GM21381 (cell line): ENCODE measurements at regions not wholly inside any gene's neighbourhood (a gene's known extent, or its start where the extent isn't known, plus 50 kb on each side); places are given as distances from the start of the nearest gene placed in this dataset.

Source experiments
- ATAC-seq: cut with Tn5 transposase; IDR thresholded peaks from one replicate; pipeline ENCODE4 v1.9.1; 2021; ENCODE audit warnings: mild to moderate bottlenecking, moderate library complexity; ENCODE audit not compliant: unreplicated experiment

DNA sequence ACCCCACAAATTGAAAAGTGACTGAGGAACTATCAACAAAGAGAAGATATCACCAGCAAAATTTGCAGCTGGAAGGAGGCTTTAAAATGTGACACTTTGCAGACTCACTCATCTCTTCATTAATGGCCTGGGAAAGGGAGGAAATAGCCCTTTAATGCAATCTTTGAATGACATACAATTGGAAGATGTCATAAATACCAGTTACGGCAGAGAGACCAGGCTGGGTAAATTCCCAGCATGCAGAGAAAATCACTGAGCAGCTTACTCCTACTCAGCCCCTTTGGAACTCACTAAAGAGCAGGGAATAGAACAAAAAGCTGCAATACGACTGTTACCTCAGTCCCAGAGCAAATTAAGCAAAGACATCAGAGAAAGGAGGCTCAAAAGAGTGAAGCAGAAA, 238.9 kb downstream of the HS3ST1 start:
- ATAC-seq: no peak

DNA sequence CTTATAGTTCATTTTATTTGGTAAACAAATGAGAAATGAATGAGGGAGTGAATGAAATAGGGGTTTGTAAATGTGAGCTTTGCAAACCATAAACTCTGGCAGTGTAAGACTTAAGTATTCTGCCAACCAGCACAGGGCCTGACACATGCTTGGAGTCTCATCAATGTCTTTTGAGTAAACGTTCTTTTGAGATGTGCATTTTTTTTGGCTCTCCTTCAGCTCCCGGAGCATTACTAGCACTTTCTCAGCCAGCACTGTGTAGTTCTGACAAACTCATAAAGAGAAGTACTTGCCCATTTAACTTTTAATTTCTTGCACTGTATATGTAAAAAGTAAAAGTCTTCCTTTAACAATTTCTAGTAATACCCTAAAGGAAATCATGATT, 245.3 kb downstream of the HS3ST1 start:
- ATAC-seq: no peak

DNA sequence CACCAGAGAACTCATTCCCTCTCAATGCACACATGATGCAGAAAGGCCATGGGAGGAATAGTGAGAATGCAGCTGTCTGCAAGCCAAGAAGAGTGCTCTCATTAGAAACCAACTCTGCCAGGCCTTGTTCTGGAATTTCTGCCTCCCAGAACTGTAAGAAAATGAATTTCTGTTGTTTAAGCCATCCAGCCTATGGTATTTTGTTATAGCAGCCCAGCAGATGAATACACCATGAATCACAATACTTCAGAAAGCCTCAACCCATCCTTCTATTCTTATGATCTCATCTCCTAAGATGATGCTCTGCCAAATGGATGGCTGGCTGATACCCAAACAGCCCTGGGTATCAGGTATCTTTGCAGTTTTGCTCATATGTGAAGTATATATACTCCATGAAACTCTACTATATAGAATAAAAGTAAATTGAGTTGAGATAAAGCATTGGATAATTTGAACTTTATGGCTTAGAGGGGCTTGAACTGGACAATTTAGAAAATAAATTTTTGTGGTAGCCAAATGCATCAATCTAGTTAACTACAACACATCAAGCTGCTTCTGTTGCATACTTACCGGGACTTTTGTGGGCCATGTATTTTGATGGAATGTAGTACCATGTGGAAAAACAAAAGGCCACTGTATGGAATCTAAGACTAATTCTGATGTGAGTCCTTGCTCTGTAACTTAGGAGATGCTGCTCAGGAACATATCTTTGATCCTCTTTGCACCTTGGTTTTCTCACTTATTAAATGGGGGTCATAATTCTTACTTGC, 245.9 kb downstream of the HS3ST1 start:
- ATAC-seq: no peak

DNA sequence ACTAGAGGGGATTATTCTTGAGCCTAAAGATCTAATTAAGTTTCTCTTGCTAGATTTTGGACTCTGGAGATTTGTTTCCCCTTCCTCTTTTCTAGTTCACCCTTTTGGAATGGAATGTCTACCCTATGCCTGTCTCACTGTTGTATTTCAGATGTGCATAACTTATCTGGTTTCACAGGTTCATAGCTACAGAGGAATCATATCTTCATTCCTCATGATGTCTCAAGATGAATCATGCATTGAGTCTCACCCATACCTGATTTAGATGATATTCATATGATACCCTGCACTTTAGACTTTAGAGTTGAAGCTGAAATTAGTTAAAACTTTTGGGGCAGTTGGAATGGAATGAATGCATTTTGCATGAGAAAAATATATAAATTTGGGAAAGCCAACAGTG, 246.7 kb downstream of the HS3ST1 start:
- ATAC-seq: no peak

DNA sequence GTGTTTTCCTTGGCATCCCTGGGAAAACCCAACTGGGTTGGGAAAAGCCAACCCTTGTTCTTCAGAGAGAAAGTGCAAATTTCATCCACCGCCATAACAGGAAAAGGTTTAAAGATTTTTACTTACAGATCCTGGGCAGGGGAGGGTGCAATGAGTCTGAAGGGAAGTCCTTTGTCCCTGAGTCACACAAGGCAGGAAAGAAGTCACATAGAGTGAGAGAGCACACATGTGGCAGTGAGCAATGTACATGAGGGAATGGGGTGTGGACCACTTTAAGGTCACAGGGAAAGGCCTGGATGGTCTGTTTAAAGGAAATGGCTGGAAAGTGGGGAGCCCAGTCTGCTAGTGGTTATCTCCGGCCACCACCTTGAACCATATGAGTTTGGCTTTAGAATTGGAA, 248.9 kb downstream of the HS3ST1 start:
- no peak for ATAC-seq

DNA sequence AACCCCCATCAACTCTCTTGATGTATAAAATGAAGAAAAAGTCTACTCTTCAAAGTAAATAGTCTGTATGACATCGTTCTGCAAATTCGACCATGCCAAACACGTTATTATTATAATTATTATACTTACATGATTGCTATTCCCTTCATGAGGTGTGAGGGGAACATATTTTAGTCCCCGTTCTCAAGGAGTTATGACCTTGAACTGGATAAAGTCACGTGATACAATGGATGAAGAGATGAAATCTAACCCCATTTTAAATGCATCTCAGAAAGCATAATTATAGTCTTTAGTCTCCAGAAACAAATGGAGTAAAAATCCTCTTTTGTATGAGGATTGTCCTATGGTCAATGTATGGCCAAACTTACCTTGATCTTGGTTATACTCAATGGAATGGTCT, 250.3 kb downstream of the HS3ST1 start:
- no peak for ATAC-seq

DNA sequence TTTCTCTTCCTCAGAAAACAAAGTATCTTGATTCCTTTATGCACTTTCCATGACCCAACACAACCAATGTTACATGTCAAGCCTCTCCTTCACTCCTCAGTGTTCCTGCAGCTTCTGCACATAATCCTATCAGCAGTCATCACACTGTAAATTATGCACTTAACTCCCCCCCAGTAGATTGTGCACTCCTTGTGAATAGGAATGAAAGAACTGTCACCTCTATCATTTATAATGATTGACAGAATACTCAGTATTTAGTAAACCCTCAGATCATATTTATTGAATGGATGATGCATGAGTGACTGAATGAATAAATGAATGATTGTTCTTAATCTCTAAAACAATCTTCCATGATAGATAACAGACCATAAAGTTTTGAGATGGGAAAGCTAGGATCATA, 253.3 kb downstream of the HS3ST1 start:
- no peak for ATAC-seq

DNA sequence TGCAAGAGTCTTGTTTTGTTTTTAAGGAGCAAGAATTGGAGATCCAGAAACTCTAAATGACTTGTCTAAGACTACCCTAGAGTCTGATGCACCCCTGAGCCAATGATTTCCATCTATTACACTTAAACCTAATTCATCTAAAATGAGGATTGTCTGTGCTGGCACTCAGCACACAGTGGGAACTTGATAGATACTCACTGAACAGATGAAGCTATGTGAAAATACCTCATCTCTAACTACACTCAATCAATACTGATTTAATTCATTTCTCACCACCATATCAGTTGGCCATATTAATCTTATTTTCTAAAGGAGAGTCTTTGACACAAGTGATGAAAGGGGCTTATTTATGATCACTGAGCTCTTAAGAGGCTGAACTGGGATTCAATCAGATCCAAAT, 262.1 kb downstream of the HS3ST1 start:
- ATAC-seq: no peak

DNA sequence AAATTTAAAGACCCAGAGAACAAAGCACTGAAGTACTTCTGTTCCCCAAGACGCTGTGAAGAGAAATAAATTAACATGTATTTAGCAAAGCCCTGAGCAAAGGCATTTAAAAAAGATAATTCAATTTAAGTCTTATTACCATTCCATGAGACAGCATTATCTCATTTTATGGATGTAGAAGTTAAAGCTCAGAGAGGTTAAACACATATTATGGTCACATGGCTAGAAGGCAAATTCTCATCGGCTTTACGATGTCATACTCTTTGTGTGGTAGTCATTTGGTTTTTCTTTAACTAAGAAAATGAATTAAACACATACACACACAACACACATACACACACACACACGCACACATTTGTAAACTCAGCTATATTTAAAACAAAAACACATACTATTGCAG, 262.7 kb downstream of the HS3ST1 start:
- ATAC-seq: no peak

DNA sequence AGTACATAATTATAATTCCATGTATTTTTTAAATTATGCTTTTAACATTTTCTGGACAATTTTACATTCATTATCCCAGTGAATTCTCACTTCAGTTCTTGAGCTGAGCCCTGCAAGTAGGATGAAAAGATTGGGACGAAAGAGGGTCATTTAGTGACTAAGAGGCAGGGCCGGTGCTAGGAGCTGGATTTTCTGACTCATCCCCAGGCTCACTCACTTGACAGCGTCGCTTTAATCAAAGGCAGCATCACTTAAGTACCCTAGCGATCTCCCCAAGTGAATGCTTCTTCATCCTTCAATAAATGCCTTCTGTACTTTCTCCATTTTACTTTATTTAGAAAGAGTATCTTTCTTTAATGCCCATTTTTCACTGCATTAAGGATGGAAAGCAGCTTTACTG, 263.6 kb downstream of the HS3ST1 start:
- ATAC-seq: no peak

DNA sequence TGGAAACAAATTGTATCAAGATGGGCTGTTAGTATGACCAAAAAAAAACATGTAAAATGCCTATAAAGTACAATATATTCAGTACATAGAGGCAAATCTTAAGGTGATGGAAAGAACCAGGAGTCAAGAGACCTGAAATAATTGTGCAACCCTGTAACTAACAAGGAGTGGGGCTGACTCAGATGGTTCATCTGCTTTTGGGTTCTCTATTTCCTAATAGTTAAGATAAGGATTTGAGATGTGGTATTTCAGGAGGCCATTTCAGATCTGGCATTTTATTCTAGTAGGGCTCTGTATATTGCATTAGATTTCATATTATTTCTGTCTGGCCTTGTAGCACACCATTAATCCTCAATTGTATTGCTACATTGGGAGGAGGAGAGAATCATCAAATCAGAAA, 268.4 kb downstream of the HS3ST1 start:
- no peak for ATAC-seq

DNA sequence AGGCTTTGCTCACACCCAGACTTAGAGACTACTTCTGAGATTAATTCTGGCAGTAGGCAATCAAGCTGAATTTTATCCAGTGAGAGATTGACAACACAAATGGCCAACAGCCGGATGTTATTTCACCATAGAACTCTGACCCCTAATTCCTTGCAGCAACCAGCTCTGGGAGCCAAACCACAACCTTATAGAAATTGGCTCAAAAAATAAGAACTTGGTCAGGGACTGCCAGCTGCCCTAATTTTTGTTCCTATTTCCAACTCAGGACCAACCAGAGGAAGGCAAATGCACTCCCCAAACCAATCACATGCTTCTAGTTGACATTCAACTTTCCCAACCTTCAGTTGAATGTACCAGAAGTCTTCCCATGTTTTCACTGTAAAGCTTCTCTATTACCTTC, 269.7 kb downstream of the HS3ST1 start:
- ATAC-seq: no peak

DNA sequence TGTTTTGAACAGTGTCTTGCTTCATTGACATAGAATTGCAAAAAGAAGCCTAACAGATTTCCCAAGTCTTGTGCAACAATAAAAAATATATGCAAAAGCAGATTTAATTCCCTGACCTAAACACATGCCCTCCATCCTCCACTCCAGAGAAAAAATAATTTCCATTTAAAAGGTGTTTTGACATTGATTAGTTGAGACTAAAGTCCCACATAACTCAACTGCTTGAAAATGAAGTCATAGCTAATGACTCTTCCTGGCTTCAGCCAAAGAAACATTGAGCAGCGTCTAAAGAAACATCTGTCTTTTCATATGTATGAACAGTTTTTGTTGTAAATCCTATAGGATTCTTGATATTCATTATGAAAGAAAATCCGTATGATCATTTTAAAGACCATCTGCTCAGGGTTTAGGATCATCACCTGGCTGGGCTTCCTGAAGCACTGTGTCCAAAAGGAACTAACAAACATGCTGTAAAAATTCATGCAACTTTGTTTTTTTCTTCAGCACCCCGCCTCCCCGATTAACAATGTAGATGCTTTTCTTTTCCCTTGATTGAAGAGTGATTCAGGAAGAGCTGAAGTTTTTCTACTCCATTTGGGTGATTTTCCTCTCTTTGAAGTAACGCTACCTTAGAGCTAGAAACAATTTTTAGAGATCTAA, 273.4 kb downstream of the HS3ST1 start:
- no peak for ATAC-seq

DNA sequence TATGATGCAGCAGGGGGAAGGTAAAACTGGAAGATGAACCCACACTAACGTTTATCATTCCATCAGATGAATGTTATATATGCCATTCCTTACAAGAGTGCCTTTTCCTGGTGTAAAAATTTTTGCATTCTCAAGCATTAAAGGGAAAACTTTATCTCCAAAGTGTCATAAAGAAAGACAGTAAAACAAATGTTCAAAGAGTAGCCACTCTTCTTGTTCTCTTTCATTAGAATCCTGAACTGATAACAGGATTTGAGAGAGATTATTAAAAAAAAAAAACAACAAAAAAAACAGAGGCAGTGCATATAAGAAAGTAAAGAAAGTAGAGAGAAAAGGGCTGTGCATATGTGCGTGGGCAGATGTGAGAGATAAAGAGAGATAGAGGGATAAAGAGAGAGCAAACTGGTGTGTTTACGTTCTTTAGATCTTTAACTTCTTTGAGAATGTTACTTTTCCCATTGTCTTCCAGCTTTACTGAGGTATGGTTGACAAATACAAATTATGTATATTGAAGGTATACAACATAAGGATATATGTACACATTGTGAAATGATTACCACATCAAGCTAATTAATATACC, 275.4 kb downstream of the HS3ST1 start:
- no peak for ATAC-seq

DNA sequence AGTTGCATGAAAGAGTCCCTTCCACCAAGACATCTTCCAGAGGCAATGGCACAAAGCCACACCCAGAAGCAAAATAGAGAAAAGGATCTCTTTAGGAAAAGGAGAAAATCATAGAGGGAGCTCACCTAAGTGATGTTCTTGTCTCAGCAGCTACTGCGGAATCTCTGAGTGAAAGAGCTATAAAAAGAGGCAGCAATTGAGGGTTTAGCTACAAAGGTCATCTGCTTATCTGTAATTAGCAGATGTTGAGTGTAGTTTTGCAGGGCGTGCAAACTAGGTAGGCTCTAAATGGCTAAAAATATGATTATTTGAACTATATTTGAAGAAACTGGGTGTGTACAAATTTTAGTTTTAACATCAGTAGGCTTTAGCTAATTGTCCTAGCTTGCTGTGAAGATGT, 276.0 kb downstream of the HS3ST1 start:
- ATAC-seq: no peak

DNA sequence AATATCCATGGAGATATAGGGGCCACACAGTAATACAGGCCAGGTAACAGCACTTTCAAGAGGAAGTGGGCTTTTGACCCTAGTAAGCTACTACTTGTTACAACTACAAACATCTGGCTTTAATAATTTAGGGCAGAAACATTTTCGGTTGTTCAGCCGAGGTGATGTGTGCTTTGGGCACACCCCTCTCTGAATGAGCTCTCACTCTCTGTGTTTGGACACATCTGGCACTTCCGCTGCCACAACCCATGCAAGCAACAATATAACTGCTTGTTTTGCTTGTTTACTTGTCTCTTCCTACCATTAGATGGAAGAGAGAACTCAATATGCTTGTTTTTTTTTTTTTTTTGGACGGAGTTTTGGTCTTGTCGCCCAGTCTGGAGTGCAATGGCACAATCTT, 277.2 kb downstream of the HS3ST1 start:
- ATAC-seq: no peak

DNA sequence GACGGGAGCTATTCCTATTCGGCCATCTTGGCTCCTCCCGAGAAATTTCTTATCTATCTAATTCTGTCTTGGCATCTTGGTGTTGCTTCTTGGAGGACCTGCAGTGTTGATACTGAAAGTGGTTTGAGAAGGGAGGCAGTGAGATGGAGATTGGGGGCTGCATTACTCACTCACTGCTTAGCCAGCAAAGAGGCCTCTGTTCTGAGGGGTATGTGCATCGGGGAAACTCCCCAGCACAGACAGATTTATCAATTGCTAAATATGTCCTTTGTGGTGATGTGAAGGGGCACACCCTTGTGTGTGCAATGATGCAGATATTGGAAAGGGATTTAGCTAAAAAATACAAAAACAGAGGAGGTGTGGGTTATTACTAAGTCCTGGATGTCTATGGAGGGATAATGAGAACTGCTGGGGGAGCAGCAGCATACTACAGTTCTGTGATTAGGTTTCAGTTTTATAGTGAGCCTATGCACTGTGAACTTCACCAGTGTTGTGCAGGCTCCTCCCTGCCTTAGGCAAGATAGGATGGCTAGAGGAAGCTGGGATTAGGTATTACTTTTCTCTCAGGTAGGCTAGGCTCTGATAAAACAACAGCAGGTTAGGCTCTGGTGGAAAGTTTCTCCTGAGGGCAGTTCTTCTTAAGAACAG, 279.0 kb downstream of the HS3ST1 start:
- no peak for ATAC-seq

DNA sequence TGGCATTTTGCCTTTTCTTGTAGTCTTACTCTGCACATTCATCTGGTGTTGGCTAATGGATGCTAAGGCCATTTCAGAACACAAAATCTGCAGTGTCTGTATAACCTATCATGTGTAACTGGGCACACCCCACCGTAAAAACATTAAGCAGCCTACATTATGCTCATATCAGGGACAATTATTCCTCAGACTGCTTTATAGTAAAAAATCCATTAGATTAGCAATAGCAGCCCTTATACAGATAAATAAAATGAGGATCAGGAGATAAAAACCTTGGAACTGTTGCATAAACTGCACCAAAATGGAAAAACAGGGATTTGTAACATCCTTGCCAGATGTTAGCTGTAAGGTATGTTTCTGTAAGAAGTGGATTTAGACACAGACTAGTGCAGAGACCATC, 288.8 kb downstream of the HS3ST1 start:
- ATAC-seq: no peak

DNA sequence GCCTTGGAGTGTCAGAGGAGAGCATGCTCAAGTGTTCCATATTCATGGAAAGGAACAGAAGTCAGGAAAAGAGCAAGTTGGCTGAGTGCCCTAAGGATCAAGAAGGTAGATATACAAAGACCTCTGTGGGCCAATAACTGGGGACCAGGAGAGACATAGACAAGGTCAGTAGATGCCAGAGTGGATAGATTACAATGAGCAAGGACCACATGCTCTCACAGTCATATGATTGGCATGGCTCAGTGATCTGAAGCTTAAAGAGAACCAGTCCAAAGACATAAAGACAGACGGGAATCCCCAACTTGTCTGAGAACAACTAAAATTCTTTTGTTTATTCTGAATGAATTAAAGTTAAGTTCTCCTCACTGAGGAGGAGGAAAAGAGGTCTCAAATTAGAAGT, 289.7 kb downstream of the HS3ST1 start:
- ATAC-seq: no peak

DNA sequence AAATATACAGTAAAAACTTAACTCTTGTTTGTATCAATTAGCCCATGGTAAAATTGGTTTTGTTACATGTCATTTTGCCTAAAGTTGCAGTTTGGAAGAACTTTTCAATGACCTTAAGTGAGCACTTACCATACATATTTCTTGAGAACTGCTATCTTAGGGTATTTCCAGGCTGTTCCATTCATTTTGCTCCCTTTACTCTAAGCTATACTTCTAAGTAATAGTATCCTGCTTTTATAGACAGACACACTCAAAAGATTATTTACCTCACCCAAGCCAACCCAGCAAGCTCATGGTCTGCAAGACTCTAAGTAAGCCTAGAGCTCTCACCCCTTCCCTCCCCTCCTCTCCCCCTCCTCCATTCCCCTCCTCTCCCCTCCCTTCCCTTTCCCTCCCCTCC, 294.0 kb downstream of the HS3ST1 start:
- no peak for ATAC-seq

DNA sequence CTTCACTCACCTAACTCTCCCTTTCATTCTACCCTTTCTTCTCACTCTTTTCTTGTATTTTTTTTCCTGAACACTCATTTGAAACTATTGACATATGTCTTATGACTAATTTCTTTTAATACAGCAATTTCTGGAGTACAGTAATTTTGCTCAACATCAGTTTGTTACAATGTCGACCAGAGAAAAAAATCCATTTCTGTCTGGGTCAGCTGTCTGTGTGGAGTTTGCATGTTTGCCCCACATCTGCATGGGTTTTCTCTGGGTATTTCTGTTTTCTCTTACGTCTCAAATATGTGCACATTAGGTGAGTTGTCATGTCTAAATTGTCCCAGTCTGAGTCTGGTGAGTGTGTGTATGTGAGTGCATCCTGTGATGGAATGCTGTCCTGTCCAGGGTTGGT, 294.8 kb downstream of the HS3ST1 start:
- ATAC-seq: no peak

DNA sequence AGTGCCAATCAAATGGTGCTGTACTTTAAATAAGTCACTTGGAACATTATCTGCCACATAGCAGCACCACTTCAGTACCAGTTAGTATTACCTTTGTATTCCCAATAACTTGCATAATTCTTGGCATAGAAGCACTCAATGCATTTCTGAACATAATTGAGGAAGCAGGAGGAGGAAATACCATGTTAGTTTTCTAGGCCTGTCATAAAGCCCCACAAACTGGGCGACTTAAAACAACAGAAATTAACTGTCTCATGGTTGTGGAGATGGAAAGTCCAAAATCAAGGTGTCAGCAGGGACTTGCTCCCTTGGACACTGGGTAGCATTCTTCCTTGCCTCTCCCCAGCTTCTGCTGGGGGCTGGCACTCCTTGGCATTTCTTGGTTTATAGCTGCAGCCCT, 296.2 kb downstream of the HS3ST1 start:
- ATAC-seq: no peak
